Keratinocyte (primary cell): ENCODE measurements at regions not wholly inside any gene's neighbourhood (a gene's known extent, or its start where the extent isn't known, plus 50 kb on each side); places are given as distances from the start of the nearest gene placed in this dataset.
"Not testable (repeated sequence)": the region's sequence is repeated elsewhere in the genome, so short reads cannot be mapped to it uniquely, and the experiment has no call there.

Source experiments
- DNase-seq: peaks from one replicate; pipeline ENCODE4 v3.0.0-alpha.2; 2011; ENCODE audit warnings: low read depth, missing footprints, low spot score
- FAIRE-seq: peaks from 2 replicates; lab custom pipeline; 2011; peaks lifted over from hg19 to GRCh38; lab: Jason Lieb, UNC
- H2AFZ ChIP-seq: 2 replicates; pipeline ENCODE4 v1.6.0; 2012; ENCODE audit warnings: low read length, control low read depth, inconsistent platforms; ENCODE audit not compliant: control insufficient read depth
- H3K27ac ChIP-seq: 2 replicates; pipeline ENCODE4 v1.5.1; 2011; ENCODE audit warnings: low read length; ENCODE audit not compliant: control insufficient read depth, insufficient read depth
- H3K27me3 ChIP-seq: 3 replicates; pipeline ENCODE4 v1.6.0; 2011; ENCODE audit warnings: low read length; ENCODE audit not compliant: control insufficient read depth, insufficient read depth; ENCODE audit errors: extremely low read depth
- H3K36me3 ChIP-seq, 2 experiments: 2 replicates in 1 of 2; 3 replicates in 1 of 2; pipeline ENCODE4 v1.5.1; 2011; ENCODE audit warnings: low read length in 2 of 2, mild to moderate bottlenecking in 1 of 2; ENCODE audit not compliant: control insufficient read depth in 2 of 2, insufficient read depth in 2 of 2; ENCODE audit errors: extremely low read depth in 1 of 2
- H3K4me1 ChIP-seq: 3 replicates; pipeline ENCODE4 v1.5.1; 2011; ENCODE audit warnings: low read length; ENCODE audit not compliant: control insufficient read depth, insufficient read depth; ENCODE audit errors: extremely low read depth
- H3K4me2 ChIP-seq: 3 replicates; pipeline ENCODE4 v1.6.0; 2011; ENCODE audit warnings: low read depth, low read length; ENCODE audit not compliant: control insufficient read depth, insufficient read depth; ENCODE audit errors: extremely low read depth
- H3K4me3 ChIP-seq, 3 experiments: fragments of 200-600 bp in 1 of 3; sonication (generic) in 1 of 3; 2 replicates in 2 of 3; 3 replicates in 1 of 3; pipeline ENCODE4 v1.5.1; 2011 to 2016; ENCODE audit warnings: low read length in 3 of 3, mild to moderate bottlenecking in 3 of 3, control low read depth in 2 of 3, inconsistent platforms in 1 of 3, low read depth in 1 of 3, mixed read lengths in 1 of 3, mixed run types in 1 of 3, moderate library complexity in 1 of 3; ENCODE audit not compliant: control insufficient read depth in 2 of 3, insufficient read depth in 2 of 3; ENCODE audit errors: extremely low read depth in 1 of 3
- H3K79me2 ChIP-seq: 2 replicates; pipeline ENCODE4 v1.6.0; 2012; ENCODE audit warnings: low read length; ENCODE audit not compliant: control insufficient read depth, insufficient read depth
- H3K9ac ChIP-seq: 3 replicates; pipeline ENCODE4 v1.6.0; 2011; ENCODE audit warnings: low read length; ENCODE audit not compliant: control insufficient read depth, insufficient read depth; ENCODE audit errors: extremely low read depth
- H3K9me1 ChIP-seq: 3 replicates; pipeline ENCODE4 v1.6.0; 2011; ENCODE audit warnings: low read length; ENCODE audit not compliant: control insufficient read depth, insufficient read depth; ENCODE audit errors: extremely low read depth
- H3K9me3 ChIP-seq: 2 replicates; pipeline ENCODE4 v1.5.1; 2012; ENCODE audit warnings: low read depth, low read length; ENCODE audit not compliant: control insufficient read depth
- H4K20me1 ChIP-seq: 3 replicates; pipeline ENCODE4 v1.6.0; 2011; ENCODE audit warnings: low read length; ENCODE audit not compliant: control insufficient read depth, insufficient read depth; ENCODE audit errors: extremely low read depth
- EZH2 ChIP-seq: IDR thresholded peaks from one replicate; pipeline ENCODE4 v1.6.1; 2012; ENCODE audit warnings: inconsistent platforms, mild to moderate bottlenecking, low read length, moderate library complexity
- dilution Hi-C: fragments of 300-500 bp; cut with MboI; formaldehyde crosslinking; loops from one replicate; pipeline ENCODE4 v1.7.0; 2020; ENCODE audit warnings: low sequenced_read_pairs; ENCODE audit not compliant: extremely low pct_ligation_motif_present
- TF ChIP-seq, protein P1 (sequence below), 3 experiments: IDR thresholded peaks in 1 of 3; conservative IDR thresholded peaks in 1 of 3; optimal IDR thresholded peaks in 1 of 3; 2 replicates in 2 of 3; 3 replicates in 1 of 3; pipeline versions ENCODE3 to v1.5.1; 2011; ENCODE audit warnings: low read length in 3 of 3, mild to moderate bottlenecking in 3 of 3, moderate library complexity in 2 of 3, control low read depth in 1 of 3, inconsistent platforms in 1 of 3; ENCODE audit not compliant: insufficient read depth in 2 of 3; ENCODE audit errors: extremely low read depth in 1 of 3

DNA sequence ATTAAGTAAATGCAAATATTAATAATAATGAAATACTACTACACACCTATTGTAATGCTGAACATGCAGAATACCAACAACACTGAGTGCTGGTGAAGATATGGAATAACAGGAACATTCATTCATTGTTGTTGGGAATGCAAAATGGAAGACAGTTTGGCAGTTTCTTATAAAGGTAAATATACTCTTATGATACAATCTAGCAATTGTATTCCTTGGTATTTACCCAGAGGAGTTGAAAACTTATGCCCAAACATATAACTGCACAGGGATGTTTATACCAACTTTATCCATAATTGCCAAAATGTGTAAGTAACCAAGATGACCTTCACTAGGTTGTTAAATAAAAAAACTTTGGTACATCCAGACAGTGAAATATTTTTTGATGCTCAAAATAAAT is 636.8 kb downstream of the PRR16 start:
- no peaks in the 10 kb centered on the region for H3K9me1 ChIP-seq
- no peaks in the 10 kb centered on the region for H3K4me1 ChIP-seq
- dilution Hi-C loops = no loop called here
- no peak for FAIRE-seq
- no peak overlapping the region for H3K4me2 ChIP-seq
- no peaks in the 10 kb centered on the region for H3K36me3 ChIP-seq
- H3K79me2 ChIP-seq = no peaks in the 10 kb centered on the region
- no peak overlapping the region for H3K4me3 ChIP-seq
- no peak for DNase-seq
- no peaks in the 10 kb centered on the region for H3K9me3 ChIP-seq
- no peak overlapping the region for H3K9ac ChIP-seq
- no peak overlapping the region for H3K27ac ChIP-seq
- no peaks in the 10 kb centered on the region for H3K27me3 ChIP-seq
- TF ChIP-seq, protein P1, sequence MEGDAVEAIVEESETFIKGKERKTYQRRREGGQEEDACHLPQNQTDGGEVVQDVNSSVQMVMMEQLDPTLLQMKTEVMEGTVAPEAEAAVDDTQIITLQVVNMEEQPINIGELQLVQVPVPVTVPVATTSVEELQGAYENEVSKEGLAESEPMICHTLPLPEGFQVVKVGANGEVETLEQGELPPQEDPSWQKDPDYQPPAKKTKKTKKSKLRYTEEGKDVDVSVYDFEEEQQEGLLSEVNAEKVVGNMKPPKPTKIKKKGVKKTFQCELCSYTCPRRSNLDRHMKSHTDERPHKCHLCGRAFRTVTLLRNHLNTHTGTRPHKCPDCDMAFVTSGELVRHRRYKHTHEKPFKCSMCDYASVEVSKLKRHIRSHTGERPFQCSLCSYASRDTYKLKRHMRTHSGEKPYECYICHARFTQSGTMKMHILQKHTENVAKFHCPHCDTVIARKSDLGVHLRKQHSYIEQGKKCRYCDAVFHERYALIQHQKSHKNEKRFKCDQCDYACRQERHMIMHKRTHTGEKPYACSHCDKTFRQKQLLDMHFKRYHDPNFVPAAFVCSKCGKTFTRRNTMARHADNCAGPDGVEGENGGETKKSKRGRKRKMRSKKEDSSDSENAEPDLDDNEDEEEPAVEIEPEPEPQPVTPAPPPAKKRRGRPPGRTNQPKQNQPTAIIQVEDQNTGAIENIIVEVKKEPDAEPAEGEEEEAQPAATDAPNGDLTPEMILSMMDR (optimal IDR thresholded peaks at IDR 0.05 in 1 of 3, IDR thresholded peaks at IDR 0.05 in 1 of 3, conservative IDR thresholded peaks at IDR 0.05 in 1 of 3; ENCODE audit: extremely low read depth in 1 of 3, insufficient read depth in 2 of 3, low read length in 3 of 3) = no peak
- no peak for TF ChIP-seq EZH2
- no peak overlapping the region for H2AFZ ChIP-seq
- H4K20me1 ChIP-seq = no peaks in the 10 kb centered on the region

DNA sequence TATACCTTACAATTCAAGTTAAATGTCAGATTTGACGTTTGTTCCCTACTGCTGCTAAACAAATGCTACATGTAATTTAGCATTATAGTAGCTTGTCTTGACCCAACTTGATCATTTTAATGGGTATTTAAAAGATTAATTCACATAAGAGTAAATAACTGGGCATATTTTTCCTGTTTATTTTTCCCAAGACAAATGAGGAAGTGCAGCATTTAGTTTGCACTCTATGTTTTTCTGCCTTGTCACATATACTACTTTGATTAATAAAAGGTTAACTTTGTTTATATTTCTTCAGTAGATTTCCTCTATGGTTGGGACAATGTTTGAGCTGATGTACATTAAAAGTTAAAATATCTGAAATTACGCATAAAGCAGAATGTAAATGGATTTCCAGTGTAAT is 641.8 kb downstream of the PRR16 start:
- TF ChIP-seq, protein P1 (optimal IDR thresholded peaks at IDR 0.05 in 1 of 3, IDR thresholded peaks at IDR 0.05 in 1 of 3, conservative IDR thresholded peaks at IDR 0.05 in 1 of 3; ENCODE audit: extremely low read depth in 1 of 3, insufficient read depth in 2 of 3, low read length in 3 of 3) = no peak
- no peak for TF ChIP-seq EZH2
- Histone ChIP-seq H4K20me1 (no peaks in the 10 kb centered on the region), H3K27ac (no peak overlapping the region), H3K9ac (no peak overlapping the region), H2AFZ (no peak overlapping the region), H3K36me3 (no peaks in the 10 kb centered on the region), H3K9me3 (no peaks in the 10 kb centered on the region), H3K9me1 (no peaks in the 10 kb centered on the region), H3K4me1 (no peaks in the 10 kb centered on the region), H3K79me2 (no peaks in the 10 kb centered on the region), H3K4me2 (no peak overlapping the region), H3K4me3 (no peak overlapping the region), H3K27me3 (no peaks in the 10 kb centered on the region)
- FAIRE-seq = no peak
- dilution Hi-C loops = no loop called here
- no peak for DNase-seq

DNA sequence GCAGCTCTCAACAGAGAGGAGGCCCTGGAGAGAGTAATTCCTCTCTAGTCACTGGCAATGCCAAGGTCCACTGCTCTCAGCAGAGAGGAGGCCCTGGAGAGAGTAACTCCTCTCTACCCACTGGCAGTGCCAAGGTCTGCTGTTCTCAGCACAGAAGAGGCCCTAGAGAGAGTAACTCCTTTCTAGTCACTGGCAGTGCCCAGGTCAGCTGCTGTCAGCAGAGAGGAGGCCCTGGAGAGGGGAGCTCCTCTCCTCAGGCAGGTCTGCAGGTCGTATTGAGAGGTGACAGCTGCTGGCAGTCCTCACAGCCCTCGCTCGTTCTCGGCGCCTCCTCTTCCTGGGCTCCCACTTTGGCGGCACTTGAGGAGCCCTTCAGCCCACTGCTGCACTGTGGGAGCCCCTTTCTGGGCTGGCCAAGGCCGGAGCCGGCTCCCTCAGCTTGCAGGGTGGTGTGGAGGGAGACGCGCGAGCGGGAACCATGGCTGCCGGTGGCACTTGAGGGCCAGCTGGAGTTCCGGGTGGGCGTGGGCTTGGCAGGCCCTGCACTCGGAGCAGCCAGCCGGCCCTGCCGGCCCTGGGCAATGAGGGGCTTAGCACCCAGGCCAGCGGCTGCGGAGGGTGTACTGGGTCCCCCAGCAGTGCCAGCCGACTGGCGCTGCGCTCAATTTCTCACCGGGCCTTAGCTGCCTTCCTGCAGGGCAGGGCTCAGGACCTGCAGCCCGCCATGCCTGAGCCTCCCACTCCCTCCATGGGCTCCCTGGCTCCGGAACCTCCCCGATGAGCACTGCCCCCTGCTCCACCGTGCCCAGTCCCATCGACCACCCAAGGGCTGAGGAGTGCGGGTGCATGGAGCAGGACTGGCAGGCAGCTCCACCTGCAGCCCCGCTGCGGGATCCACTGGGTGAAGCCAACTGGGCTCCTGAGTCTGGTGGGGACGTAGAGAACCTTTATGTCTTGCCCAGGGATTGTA is 642.9 kb downstream of the PRR16 start:
- H3K9me1 ChIP-seq, H4K20me1 ChIP-seq, H3K9ac ChIP-seq, H3K27me3 ChIP-seq, H3K4me1 ChIP-seq, H3K9me3 ChIP-seq, H3K27ac ChIP-seq, DNase-seq, H3K79me2 ChIP-seq, H2AFZ ChIP-seq, H3K4me3 ChIP-seq, dilution Hi-C loops, H3K4me2 ChIP-seq, FAIRE-seq, H3K36me3 ChIP-seq: not testable (repeated sequence)
